A549 (cell line): ENCODE measurements at regions not wholly inside any gene's neighbourhood (a gene's known extent, or its start where the extent isn't known, plus 50 kb on each side); places are given as distances from the start of the nearest gene placed in this dataset.

Experiments
- ATAC-seq, 2 experiments: fragments of 200-7000 bp in 1 of 2; fragments of >200 bp in 1 of 2; cut with Nextera tagmentation in 1 of 2; cut with Tn5 transposase in 1 of 2; 3 replicates each; pipeline versions ENCODE4 v1.8.0 to v1.9.1; 2018 to 2020; ENCODE audit warnings: mild to moderate bottlenecking in 1 of 2, moderate library complexity in 1 of 2
- CTCF ChIA-PET: fragments of 300-600 bp; sonication (Branson Sonifier 250); formaldehyde crosslinking; extraction: SDS; loops from one replicate; lab custom pipeline; 2021; ENCODE audit warnings: antibody characterized with exemption, inconsistent platforms; lab: Yijun Ruan, JAX
- POLR2A ChIA-PET: fragments of 350-600 bp; formaldehyde crosslinking; extraction: SDS; loops from one replicate; lab custom pipeline; 2021; ENCODE audit warnings: antibody characterized with exemption, inconsistent platforms; lab: Yijun Ruan, JAX
- DNase-seq, 2 experiments: peaks; one replicate each; pipeline versions ENCODE4 v3.0.0 to v3.0.0-alpha.2; 2011 to 2016; ENCODE audit warnings: low read depth in 1 of 2, low spot score in 1 of 2
- FAIRE-seq: peaks from 2 replicates; lab custom pipeline; 2011; peaks lifted over from hg19 to GRCh38; lab: Jason Lieb, UNC
- H3K27ac ChIP-seq, 2 experiments: fragments of >200 bp; sonication (Bioruptor Twin); formaldehyde crosslinking; 3 replicates each; pipeline ENCODE4 v1.5.1; 2016 to 2017
- H3K4me1 ChIP-seq: fragments of >200 bp; sonication (Bioruptor Twin); formaldehyde crosslinking; 3 replicates; pipeline ENCODE4 v1.6.1; 2016
- H3K4me2 ChIP-seq: fragments of >200 bp; sonication (Bioruptor Twin); formaldehyde crosslinking; 3 replicates; pipeline ENCODE4 v1.6.1; 2016
- H3K4me3 ChIP-seq: fragments of >200 bp; sonication (Bioruptor Twin); formaldehyde crosslinking; 3 replicates; pipeline ENCODE4 v1.5.1; 2016
- H3K9me3 ChIP-seq: fragments of >200 bp; sonication (Bioruptor Twin); formaldehyde crosslinking; 3 replicates; pipeline ENCODE4 v1.6.1; 2016
- BHLHE40 ChIP-seq: IDR thresholded peaks from 2 replicates; pipeline ENCODE4 v1.6.1; 2012; ENCODE audit warnings: low read depth, low read length, inconsistent platforms
- CBX2 ChIP-seq: fragments of 200-600 bp; sonication (generic); IDR thresholded peaks from 2 replicates; pipeline ENCODE4 v1.6.1; 2016; ENCODE audit warnings: low read depth, mild to moderate bottlenecking, borderline replicate concordance
- CTCF ChIP-seq: fragments of >200 bp; sonication (Bioruptor Twin); formaldehyde crosslinking; IDR thresholded peaks from 3 replicates; pipeline ENCODE4 v1.5.1; 2016
- E2F6 ChIP-seq: IDR thresholded peaks from 2 replicates; pipeline ENCODE4 v1.6.1; 2012; ENCODE audit warnings: low read depth, borderline replicate concordance
- EHMT2 ChIP-seq: fragments of 200-600 bp; sonication (generic); IDR thresholded peaks from 2 replicates; pipeline ENCODE4 v1.6.1; 2016; ENCODE audit warnings: antibody characterized with exemption, low read depth, mild to moderate bottlenecking, moderate library complexity
- EP300 ChIP-seq, 2 experiments: fragments of >200 bp; sonication (Bioruptor Twin); formaldehyde crosslinking; IDR thresholded peaks; 2 replicates in 1 of 2; 3 replicates in 1 of 2; pipeline ENCODE4 v1.6.1; 2016 to 2017
- ESRRA ChIP-seq: fragments of 150-350 bp; IDR thresholded peaks from 2 replicates; pipeline ENCODE4 v1.6.1; 2014; ENCODE audit warnings: mild to moderate bottlenecking, low read length, borderline replicate concordance
- FOXS1 ChIP-seq: fragments of 250-450 bp; sonication (Bioruptor Pico); IDR thresholded peaks from 2 replicates; pipeline ENCODE4 v1.5.0; 2020; ENCODE audit warnings: mild to moderate bottlenecking, moderate library complexity
- KDM1A ChIP-seq: fragments of 200-600 bp; sonication (generic); IDR thresholded peaks from 2 replicates; pipeline ENCODE4 v1.6.1; 2016; ENCODE audit warnings: low read depth, mild to moderate bottlenecking
- PHF8 ChIP-seq: fragments of 200-600 bp; sonication (generic); IDR thresholded peaks from 2 replicates; pipeline ENCODE4 v1.6.1; 2016; ENCODE audit warnings: low read depth, mild to moderate bottlenecking, antibody characterized with exemption, moderate library complexity, borderline replicate concordance
- POLR2A ChIP-seq: IDR thresholded peaks from 2 replicates; pipeline ENCODE4 v1.6.1; 2012; ENCODE audit warnings: mild to moderate bottlenecking, low read length
- POLR2AphosphoS2 ChIP-seq: conservative IDR thresholded peaks from 2 replicates; pipeline ENCODE4 v1.6.1; 2012; ENCODE audit warnings: low read length, improper control_type of control experiment, inconsistent platforms
- REST ChIP-seq: fragments of 200-600 bp; sonication (generic); IDR thresholded peaks from 2 replicates; pipeline ENCODE4 v1.6.1; 2016; ENCODE audit warnings: antibody characterized with exemption, mild to moderate bottlenecking, moderate library complexity
- RFX5 ChIP-seq: fragments of 450-650 bp; IDR thresholded peaks from 2 replicates; pipeline ENCODE4 v1.7.1; 2014; ENCODE audit warnings: antibody characterized with exemption, mild to moderate bottlenecking, moderate library complexity
- whole genome bisulfite sequencing: methylation state at CpG from one replicate; pipeline ENCODE4 v1.1.6; 2017; ENCODE audit errors: missing lambda C conversion rate; 5-methylcytosine and 5-hydroxymethylcytosine counted together
- TF ChIP-seq, protein P1 (sequence below): fragments of 450-650 bp; IDR thresholded peaks from 2 replicates; pipeline ENCODE4 v1.6.1; 2014; ENCODE audit warnings: antibody characterized with exemption
- TF ChIP-seq, protein P2 (sequence below): IDR thresholded peaks from 2 replicates; pipeline ENCODE4 v1.6.1; 2012

DNA sequence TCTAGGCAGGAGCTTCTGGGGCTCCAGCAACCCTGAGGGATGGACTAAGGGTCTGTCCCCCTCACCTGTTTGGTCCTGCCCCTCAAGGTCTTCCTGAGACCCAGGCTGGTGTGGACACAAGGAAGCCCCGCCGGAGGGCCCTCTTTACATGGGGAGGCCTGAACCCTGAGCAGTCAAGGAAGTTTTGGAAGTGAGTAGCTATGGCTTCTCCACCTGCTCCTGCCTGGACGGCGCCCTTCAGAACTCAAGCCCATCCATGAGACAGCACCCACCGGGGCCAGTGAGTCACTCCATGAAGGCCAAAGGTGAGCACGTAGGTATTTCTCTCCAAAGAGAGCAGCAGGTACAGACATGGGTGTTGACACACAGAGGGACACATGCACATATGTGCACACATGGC lies 98.2 kb upstream of the CTDP1 start:
- no peak for FAIRE-seq
- CTCF ChIA-PET: interaction anchor here (0.6 kb wide), 1 partner anchor 75 kb away, joined by 3 read pairs; no protein-coding TSS in a partner anchor

DNA sequence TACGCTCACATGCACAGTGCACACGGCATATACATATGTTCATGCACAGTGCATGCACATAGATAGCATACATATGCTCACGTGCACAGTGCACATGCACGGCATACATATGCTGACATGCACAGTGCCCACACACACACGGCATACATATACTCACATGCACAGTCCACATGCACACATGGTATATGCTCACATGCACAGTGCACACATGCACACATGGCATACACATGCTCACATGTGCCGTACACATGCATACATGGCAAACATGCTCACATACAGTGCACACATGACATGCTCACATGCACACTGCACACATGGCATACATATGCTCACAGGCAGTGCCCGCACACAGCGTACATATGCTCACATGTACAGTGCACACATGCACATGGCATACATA lies 97.7 kb upstream of the CTDP1 start:
- ATAC-seq: no peak
- TF ChIP-seq E2F6 (no peak), EP300 (IDR thresholded peaks at IDR 0.05) (no peak), RFX5 (no peak), KDM1A (no peak), CBX2 (no peak), BHLHE40 (no peak), FOXS1 (no peak), REST (no peak), EHMT2 (no peak), ESRRA (no peak), POLR2AphosphoS2 (no peak), POLR2A (no peak), CTCF (no peak)
- TF ChIP-seq, protein P1, sequence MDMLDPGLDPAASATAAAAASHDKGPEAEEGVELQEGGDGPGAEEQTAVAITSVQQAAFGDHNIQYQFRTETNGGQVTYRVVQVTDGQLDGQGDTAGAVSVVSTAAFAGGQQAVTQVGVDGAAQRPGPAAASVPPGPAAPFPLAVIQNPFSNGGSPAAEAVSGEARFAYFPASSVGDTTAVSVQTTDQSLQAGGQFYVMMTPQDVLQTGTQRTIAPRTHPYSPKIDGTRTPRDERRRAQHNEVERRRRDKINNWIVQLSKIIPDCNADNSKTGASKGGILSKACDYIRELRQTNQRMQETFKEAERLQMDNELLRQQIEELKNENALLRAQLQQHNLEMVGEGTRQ: no peak
- TF ChIP-seq, protein P2, sequence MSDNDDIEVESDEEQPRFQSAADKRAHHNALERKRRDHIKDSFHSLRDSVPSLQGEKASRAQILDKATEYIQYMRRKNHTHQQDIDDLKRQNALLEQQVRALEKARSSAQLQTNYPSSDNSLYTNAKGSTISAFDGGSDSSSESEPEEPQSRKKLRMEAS: no peak
- no peak for DNase-seq
- Histone ChIP-seq H3K9me3 (no peaks in the 10 kb centered on the region), H3K4me3 (no peak overlapping the region), H3K27ac (no peak overlapping the region), H3K4me1 (no peaks in the 10 kb centered on the region), H3K4me2 (no peak overlapping the region)
- ChIA-PET CTCF (interaction anchor here (0.6 kb wide), 1 partner anchor 75 kb away, joined by 3 read pairs; no protein-coding TSS in a partner anchor), POLR2A (no interaction called here)
- 78% methylated on average over 8 of the region's 8 CpGs for WGBS
- FAIRE-seq: no peak

More for the DNA sequence above, 98.2 kb upstream of the CTDP1 start:
- H3K27ac ChIP-seq: no peak overlapping the region
- no peak for TF ChIP-seq PHF8
- TF ChIP-seq, protein P1: no peak
- no peak for TF ChIP-seq CTCF
- H3K4me3 ChIP-seq: no peak overlapping the region
- WGBS: 49% methylated on average over 4 of the region's 6 CpGs
- POLR2A ChIA-PET: no interaction called here
- H3K4me2 ChIP-seq: no peak overlapping the region
- DNase-seq (no peak), ATAC-seq (no peak)
- H3K9me3 ChIP-seq: no peaks in the 10 kb centered on the region
- H3K4me1 ChIP-seq: no peaks in the 10 kb centered on the region
